ENCODE measurements at regions not wholly inside any gene's neighbourhood (a gene's known extent, or its start where the extent isn't known, plus 50 kb on each side); places are given as distances from the start of the nearest gene placed in this dataset.

- TF ChIP-seq CTCF (tag by site-specific recombination; IDR thresholded peaks at IDR 0.05), result no peak
- no peak for TF ChIP-seq ZFHX2 (tag by site-specific recombination; conservative IDR thresholded peaks at IDR 0.05)
- no peak for TF ChIP-seq ZNF571 (tag by site-specific recombination; IDR thresholded peaks at IDR 0.05)
- TF ChIP-seq ZNF274 (IDR thresholded peaks at IDR 0.05; ENCODE audit: low read length), result no peak
- TF ChIP-seq ZNF274 (tag by site-specific recombination; IDR thresholded peaks at IDR 0.05; ENCODE audit: borderline replicate concordance), result no peak
- no peak for TF ChIP-seq REST (tag by site-specific recombination; IDR thresholded peaks at IDR 0.05)
- no peak for TF ChIP-seq TRIM28 (IDR thresholded peaks at IDR 0.05; ENCODE audit: borderline replicate concordance, low read length)
- no peak for TF ChIP-seq ZNF654 (tag by site-specific recombination; IDR thresholded peaks at IDR 0.05; ENCODE audit: low read depth)
- no peak for TF ChIP-seq ZBTB26 (tag by site-specific recombination; optimal IDR thresholded peaks at IDR 0.05)
- no peak for TF ChIP-seq SP2 (tag by site-specific recombination; IDR thresholded peaks at IDR 0.05)
These were observed 68.4 kb upstream of the CD96 start for GRCh38 chr3:111473550-111473949.

All from HEK293 (cell line).